ENCODE measurements at regions not wholly inside any gene's neighbourhood (a gene's known extent, or its start where the extent isn't known, plus 50 kb on each side); places are given as distances from the start of the nearest gene placed in this dataset.

DNA sequence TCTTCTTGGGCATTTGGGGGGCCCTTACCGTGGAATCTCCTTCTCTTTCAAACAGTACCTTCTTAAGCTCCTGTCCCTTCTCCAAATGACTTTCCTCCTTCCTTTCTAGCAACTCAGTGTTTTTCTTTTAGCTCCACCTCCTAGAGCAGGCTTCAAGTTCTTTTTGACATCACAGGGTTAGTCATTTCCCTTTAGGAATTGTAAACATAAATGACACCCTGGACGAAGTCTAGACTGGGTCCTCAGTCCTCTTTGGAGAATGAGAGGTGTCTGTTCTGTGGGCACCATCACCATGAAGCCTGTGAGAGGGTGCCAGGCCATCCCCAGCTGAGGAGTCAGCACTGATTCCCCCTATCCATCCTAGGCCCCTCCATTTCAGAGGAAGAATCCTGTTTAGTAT lies 94.7 kb downstream of the SALL1 start:
- no peaks in the 10 kb centered on the region for H4K20me1 ChIP-seq (ENCODE audit: insufficient read depth, low read length)
- no peak for DNase-seq
- no peak overlapping the region for H3K4me2 ChIP-seq (ENCODE audit: low read depth, low read length)
- H3K9me3 ChIP-seq (replicated peaks; ENCODE audit: insufficient read depth, low read length), result no peaks in the 10 kb centered on the region
- H2AFZ ChIP-seq (ENCODE audit: low read length), result no peak overlapping the region
- H3K36me3 ChIP-seq (replicated peaks; ENCODE audit: insufficient read depth, low read length), result no peaks in the 10 kb centered on the region
- no peak overlapping the region for H3K27ac ChIP-seq (ENCODE audit: low read length)
- no peaks in the 10 kb centered on the region for H3K79me2 ChIP-seq (ENCODE audit: low read length)
- TF ChIP-seq EZH2phosphoT487 (IDR thresholded peaks at IDR 0.05; ENCODE audit: low read length) (no peak), CTCF (IDR thresholded peaks at IDR 0.05; ENCODE audit: low read length) (no peak), EZH2 (optimal IDR thresholded peaks at IDR 0.05; ENCODE audit: low read depth, low read length) (no peak)
- no peaks in the 10 kb centered on the region for H3K4me1 ChIP-seq (ENCODE audit: low read length)
- no peak overlapping the region for H3K9ac ChIP-seq (ENCODE audit: low read length)
- H3F3A ChIP-seq (ENCODE audit: insufficient read depth, low read length), result no peaks in the 10 kb centered on the region
- H3K4me3 ChIP-seq (ENCODE audit: low read length), result no peak overlapping the region
- H3K27me3 ChIP-seq (replicated peaks; ENCODE audit: insufficient read depth, low read length), result no peaks in the 10 kb centered on the region
- no peaks in the 10 kb centered on the region for H3K9me2 ChIP-seq (replicated peaks; ENCODE audit: insufficient read depth, low read length)

DNA sequence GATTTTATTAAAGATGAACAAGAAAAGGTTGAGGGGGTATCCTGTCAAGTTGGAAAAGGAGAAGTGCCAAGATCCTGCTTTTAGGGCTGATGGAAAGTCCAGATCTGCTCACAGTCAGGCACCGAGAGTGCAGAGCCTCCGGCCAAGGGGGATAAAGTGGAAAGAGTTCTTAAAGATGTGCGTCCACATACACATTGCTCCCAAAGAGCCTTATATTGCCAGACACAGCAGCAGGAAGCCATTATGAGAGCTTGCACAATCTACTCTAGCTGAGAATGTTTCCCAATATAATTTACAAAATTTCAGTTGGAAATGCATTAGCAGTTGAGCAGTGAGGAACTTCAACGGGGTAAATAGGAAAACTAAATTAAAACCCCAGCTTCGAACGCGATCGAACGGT lies 95.6 kb downstream of the SALL1 start:
- Histone ChIP-seq H3K27ac (ENCODE audit: low read length) (no peak overlapping the region), H3K9me3 (replicated peaks; ENCODE audit: insufficient read depth, low read length) (no peaks in the 10 kb centered on the region), H3K27me3 (replicated peaks; ENCODE audit: insufficient read depth, low read length) (no peaks in the 10 kb centered on the region), H3K36me3 (replicated peaks; ENCODE audit: insufficient read depth, low read length) (no peaks in the 10 kb centered on the region), H2AFZ (ENCODE audit: low read length) (no peak overlapping the region), H3K79me2 (ENCODE audit: low read length) (no peaks in the 10 kb centered on the region), H3K4me3 (ENCODE audit: low read length) (no peak overlapping the region), H3F3A (ENCODE audit: insufficient read depth, low read length) (no peaks in the 10 kb centered on the region), H3K4me1 (ENCODE audit: low read length) (no peaks in the 10 kb centered on the region), H3K9ac (ENCODE audit: low read length) (no peak overlapping the region), H4K20me1 (ENCODE audit: insufficient read depth, low read length) (no peaks in the 10 kb centered on the region), H3K9me2 (replicated peaks; ENCODE audit: insufficient read depth, low read length) (no peaks in the 10 kb centered on the region), H3K4me2 (ENCODE audit: low read depth, low read length) (no peak overlapping the region)
- no peak for TF ChIP-seq EZH2 (optimal IDR thresholded peaks at IDR 0.05; ENCODE audit: low read depth, low read length)
- no peak for TF ChIP-seq EZH2phosphoT487 (IDR thresholded peaks at IDR 0.05; ENCODE audit: low read length)
- no peak for TF ChIP-seq CTCF (IDR thresholded peaks at IDR 0.05; ENCODE audit: low read length)
- DNase-seq, result no peak

GRCh38 chr16:51053775-51054174 lies 97.3 kb downstream of the SALL1 start:
- H3K27me3 ChIP-seq (replicated peaks; ENCODE audit: insufficient read depth, low read length), result no peaks in the 10 kb centered on the region
- H3K4me2 ChIP-seq (ENCODE audit: low read depth, low read length), result no peak overlapping the region
- no peak overlapping the region for H2AFZ ChIP-seq (ENCODE audit: low read length)
- no peaks in the 10 kb centered on the region for H3K9me3 ChIP-seq (replicated peaks; ENCODE audit: insufficient read depth, low read length)
- H3K9me2 ChIP-seq (replicated peaks; ENCODE audit: insufficient read depth, low read length), result no peaks in the 10 kb centered on the region
- H3K4me3 ChIP-seq (ENCODE audit: low read length), result no peak overlapping the region
- no peaks in the 10 kb centered on the region for H3K4me1 ChIP-seq (ENCODE audit: low read length)
- H3K79me2 ChIP-seq (ENCODE audit: low read length), result no peaks in the 10 kb centered on the region
- no peaks in the 10 kb centered on the region for H4K20me1 ChIP-seq (ENCODE audit: insufficient read depth, low read length)
- H3K36me3 ChIP-seq (replicated peaks; ENCODE audit: insufficient read depth, low read length), result no peaks in the 10 kb centered on the region
- H3F3A ChIP-seq (ENCODE audit: insufficient read depth, low read length), result no peaks in the 10 kb centered on the region
- DNase-seq, result no peak
- H3K9ac ChIP-seq (ENCODE audit: low read length), result no peak overlapping the region
- TF ChIP-seq EZH2phosphoT487 (IDR thresholded peaks at IDR 0.05; ENCODE audit: low read length) (no peak), CTCF (IDR thresholded peaks at IDR 0.05; ENCODE audit: low read length) (no peak), EZH2 (optimal IDR thresholded peaks at IDR 0.05; ENCODE audit: low read depth, low read length) (no peak)
- H3K27ac ChIP-seq (ENCODE audit: low read length), result no peak overlapping the region

Data from MM.1S (cell line).